GM12875 (cell line): ENCODE measurements at regions not wholly inside any gene's neighbourhood (a gene's known extent, or its start where the extent isn't known, plus 50 kb on each side); places are given as distances from the start of the nearest gene placed in this dataset.

Experiments used
- H3K4me3 ChIP-seq: one replicate; pipeline ENCODE4 v1.5.1; 2011; ENCODE audit warnings: low read depth, low read length, control low read depth
- CTCF ChIP-seq: IDR thresholded peaks from 2 replicates; pipeline ENCODE4 v1.5.1; 2011; ENCODE audit warnings: low read depth, mild to moderate bottlenecking, control low read depth, inconsistent platforms, low read length, moderate library complexity, borderline replicate concordance; ENCODE audit not compliant: insufficient read depth

DNA sequence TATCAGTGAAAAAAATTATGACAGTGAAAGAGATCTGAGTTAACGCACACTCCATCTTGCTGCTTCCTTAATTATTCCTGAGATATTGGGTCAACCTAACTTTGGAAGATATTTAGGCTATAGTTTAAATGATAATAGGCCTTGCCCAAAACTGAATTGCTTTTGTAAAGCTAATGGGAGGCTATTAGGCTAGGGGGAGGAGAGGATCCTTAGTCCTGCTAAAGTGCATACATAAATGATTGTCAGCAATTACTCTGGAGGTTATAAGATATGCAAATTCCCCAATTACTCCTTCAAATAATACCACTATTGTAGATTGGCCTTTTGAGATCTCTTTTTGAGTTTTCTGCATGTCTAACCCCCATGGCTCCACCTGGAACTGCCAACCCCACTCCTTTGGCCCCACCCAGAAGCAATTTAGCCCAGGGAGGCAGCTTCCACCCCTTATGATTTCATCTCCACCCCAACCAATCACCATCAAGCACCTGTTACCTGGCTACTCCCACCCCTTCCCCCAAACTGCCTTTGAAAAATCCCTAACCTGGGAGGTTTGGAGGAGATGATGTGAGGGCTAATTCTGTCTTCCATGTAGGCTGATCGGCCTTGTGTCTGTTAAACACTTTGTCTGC lies 509.3 kb upstream of the TGFBR2 start:
- H3K4me3 ChIP-seq = no peak overlapping the region
- TF ChIP-seq CTCF = no peak

- TF ChIP-seq CTCF = no peak
- H3K4me3 ChIP-seq = no peak overlapping the region
Observed at GRCh38 chr3:30098243-30098642, 508.2 kb upstream of the TGFBR2 start.

GRCh38 chr3:30098653-30099455 lies 507.5 kb upstream of the TGFBR2 start:
- TF ChIP-seq CTCF = no peak
- no peak overlapping the region for H3K4me3 ChIP-seq

GRCh38 chr3:30102356-30102755 lies 504.0 kb upstream of the TGFBR2 start:
- H3K4me3 ChIP-seq = no peak overlapping the region
- TF ChIP-seq CTCF = no peak

- no peak overlapping the region for H3K4me3 ChIP-seq
- no peak for TF ChIP-seq CTCF
Observed at GRCh38 chr3:30103186-30103585, 503.2 kb upstream of the TGFBR2 start.

DNA sequence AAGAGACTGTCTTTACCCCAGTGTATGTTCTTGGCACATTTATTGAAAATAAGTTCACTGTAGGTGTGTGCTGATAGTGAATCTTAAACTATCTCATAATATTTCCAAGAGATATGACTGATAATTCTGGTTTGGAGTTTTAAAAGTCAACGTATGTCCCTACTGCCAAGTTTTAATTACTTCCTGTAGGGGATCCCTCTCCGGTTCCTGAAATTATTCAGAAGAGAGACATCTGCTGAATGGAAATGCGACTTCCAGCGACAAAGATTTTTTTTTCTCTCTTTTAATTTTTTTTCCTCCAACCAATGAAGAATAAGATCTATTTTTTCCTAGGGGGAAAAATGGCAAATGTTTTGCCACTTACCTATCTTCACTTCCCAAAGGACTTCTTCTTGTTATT lies 498.9 kb upstream of the TGFBR2 start:
- TF ChIP-seq CTCF = no peak
- no peak overlapping the region for H3K4me3 ChIP-seq

DNA sequence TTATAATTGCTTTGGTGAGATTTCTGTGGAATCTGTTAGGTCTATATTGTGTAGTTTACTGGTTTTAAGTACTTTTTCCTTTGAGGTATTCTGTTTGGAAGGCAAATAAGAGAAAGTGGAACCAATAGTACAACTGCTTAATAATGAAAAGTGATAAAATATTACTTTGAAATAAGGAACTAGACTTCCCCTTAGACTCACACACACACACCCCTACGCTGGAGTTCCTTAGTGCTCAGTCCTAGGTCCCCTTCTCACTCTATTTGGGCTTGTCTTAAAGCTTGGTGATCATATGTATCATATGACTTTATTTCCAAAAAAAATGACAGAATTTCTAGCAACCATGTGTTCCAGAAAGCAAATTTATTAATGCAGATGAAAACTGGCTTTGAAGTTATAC lies 494.0 kb upstream of the TGFBR2 start:
- H3K4me3 ChIP-seq = no peak overlapping the region
- no peak for TF ChIP-seq CTCF
